SJCRH30 (cell line): ENCODE measurements at regions not wholly inside any gene's neighbourhood (a gene's known extent, or its start where the extent isn't known, plus 50 kb on each side); places are given as distances from the start of the nearest gene placed in this dataset.
"Not testable (repeated sequence)": the region's sequence is repeated elsewhere in the genome, so short reads cannot be mapped to it uniquely, and the experiment has no call there.

Source experiments
- DNase-seq, 2 experiments: peaks; one replicate each; pipeline ENCODE4 v3.0.0-alpha.2; 2015 to 2020
- H3K27ac ChIP-seq: fragments of 250-450 bp; sonication (Bioruptor Pico); 2 replicates; pipeline ENCODE4 v1.5.1; 2020; ENCODE audit warnings: mild to moderate bottlenecking, moderate library complexity
- H3K27me3 ChIP-seq: fragments of 250-450 bp; sonication (Bioruptor Pico); 2 replicates; pipeline ENCODE4 v1.5.1; 2020; ENCODE audit warnings: mild to moderate bottlenecking, moderate library complexity
- H3K36me3 ChIP-seq: fragments of 250-450 bp; sonication (Bioruptor Pico); 2 replicates; pipeline ENCODE4 v1.5.1; 2020; ENCODE audit warnings: mild to moderate bottlenecking, moderate library complexity
- H3K4me1 ChIP-seq: fragments of 250-450 bp; sonication (Bioruptor Pico); 2 replicates; pipeline ENCODE4 v1.5.1; 2020; ENCODE audit warnings: mild to moderate bottlenecking, moderate library complexity
- H3K4me3 ChIP-seq: fragments of 250-450 bp; sonication (Bioruptor Pico); 2 replicates; pipeline ENCODE4 v1.5.1; 2020; ENCODE audit warnings: mild to moderate bottlenecking, moderate library complexity
- H3K9me3 ChIP-seq: fragments of 250-450 bp; sonication (Bioruptor Pico); replicated peaks from 2 replicates; pipeline ENCODE4 v1.5.1; 2020; ENCODE audit warnings: mild to moderate bottlenecking, moderate library complexity

DNA sequence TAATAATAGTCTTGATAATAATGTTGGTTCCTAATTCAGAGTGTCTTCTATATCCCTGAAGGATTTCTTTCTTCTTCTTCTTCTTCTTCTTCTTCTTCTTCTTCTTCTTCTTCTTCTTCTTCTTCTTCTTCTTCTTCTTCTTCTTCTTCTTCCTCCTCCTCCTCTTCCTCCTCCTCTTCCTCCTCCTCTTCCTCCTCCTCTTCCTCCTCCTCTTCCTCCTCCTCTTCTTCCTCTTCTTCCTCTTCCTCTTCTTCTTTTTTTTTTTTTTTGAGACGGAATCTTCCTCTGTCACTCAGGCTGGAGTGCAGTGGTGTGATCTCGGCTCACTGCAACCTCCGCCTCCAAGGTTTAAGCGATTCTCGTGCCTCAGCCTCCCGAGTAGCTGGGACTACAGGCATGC is 242.8 kb upstream of the CPHXL start:
- not testable (repeated sequence) for H3K27me3 ChIP-seq, DNase-seq, H3K9me3 ChIP-seq, H3K4me3 ChIP-seq, H3K27ac ChIP-seq, H3K36me3 ChIP-seq, H3K4me1 ChIP-seq

DNA sequence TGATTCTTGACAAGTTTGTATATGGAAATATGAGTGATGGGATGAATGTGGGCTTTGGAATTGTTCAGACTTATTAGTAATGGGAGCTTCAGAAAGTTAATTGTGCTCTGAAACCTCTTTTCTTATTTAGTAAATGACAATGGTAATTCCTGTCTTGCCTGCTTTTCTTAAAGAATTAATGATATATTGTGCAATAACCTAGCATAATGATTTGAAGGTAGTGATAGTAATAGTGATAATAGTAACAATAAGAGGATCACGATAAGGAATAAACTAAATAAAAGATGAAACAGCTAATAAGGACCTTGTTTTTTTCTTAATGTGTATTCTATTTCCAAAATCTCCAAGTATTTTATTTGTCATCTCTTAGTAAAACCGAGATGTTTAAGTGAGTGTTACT is 245.0 kb upstream of the CPHXL start:
- no peak overlapping the region for H3K4me3 ChIP-seq
- H3K4me1 ChIP-seq: no peaks in the 10 kb centered on the region
- H3K9me3 ChIP-seq: no peaks in the 10 kb centered on the region
- DNase-seq: no peak
- H3K27me3 ChIP-seq: no peaks in the 10 kb centered on the region
- H3K27ac ChIP-seq: no peak overlapping the region
- H3K36me3 ChIP-seq: no peaks in the 10 kb centered on the region

DNA sequence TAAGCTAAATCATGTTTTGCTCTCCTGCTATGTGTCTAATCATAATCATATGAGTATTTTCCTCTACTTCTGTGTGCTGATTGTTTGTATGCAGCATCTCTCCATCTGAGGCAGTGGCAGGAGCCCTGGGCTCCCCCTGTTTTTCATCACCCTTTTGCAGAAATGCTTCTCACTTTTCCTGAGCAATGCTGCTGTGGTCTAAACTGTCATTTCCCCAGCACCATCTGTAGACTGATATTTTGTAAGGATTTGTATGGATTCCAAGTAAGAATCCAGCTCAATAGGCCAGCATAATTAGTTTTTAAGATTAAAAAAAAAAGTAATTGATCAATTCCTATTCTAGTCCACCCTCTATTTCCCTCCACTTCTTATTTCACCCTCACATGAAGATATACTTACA is 257.0 kb upstream of the CPHXL start:
- no peak overlapping the region for H3K27ac ChIP-seq
- H3K4me1 ChIP-seq: no peaks in the 10 kb centered on the region
- no peak for DNase-seq
- H3K27me3 ChIP-seq: no peaks in the 10 kb centered on the region
- no peaks in the 10 kb centered on the region for H3K36me3 ChIP-seq
- H3K4me3 ChIP-seq: no peak overlapping the region
- no peaks in the 10 kb centered on the region for H3K9me3 ChIP-seq

DNA sequence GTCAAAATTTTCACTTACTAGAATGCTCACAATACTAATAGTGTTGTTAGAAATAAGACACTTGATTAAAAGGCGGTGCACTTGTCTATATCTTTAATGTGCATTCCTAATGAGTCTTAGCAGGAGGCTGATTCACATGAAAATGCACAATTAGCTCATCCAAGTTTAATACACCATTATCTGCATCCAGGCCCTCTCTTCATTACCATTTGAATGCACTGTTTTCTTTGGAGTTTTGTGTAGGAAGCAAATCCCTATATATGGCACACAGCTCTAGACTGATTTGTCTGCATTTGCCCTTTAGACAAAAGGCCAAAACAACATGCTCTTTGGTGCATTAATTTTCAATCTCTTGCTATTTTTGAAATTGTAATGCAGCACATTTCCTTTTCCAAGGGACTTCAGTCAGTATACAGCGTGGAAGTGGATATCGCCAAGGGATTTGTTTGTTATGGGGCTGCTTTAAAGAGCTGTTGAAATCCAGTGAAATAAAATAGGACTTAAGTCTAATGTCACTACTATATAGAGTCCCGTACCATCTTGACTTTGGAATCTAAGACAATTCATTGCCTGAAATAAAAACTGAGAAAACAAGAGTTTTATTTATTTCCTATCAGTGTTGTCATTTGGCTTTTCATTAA is 257.6 kb upstream of the CPHXL start:
- H3K36me3 ChIP-seq: no peaks in the 10 kb centered on the region
- DNase-seq: no peak

DNA sequence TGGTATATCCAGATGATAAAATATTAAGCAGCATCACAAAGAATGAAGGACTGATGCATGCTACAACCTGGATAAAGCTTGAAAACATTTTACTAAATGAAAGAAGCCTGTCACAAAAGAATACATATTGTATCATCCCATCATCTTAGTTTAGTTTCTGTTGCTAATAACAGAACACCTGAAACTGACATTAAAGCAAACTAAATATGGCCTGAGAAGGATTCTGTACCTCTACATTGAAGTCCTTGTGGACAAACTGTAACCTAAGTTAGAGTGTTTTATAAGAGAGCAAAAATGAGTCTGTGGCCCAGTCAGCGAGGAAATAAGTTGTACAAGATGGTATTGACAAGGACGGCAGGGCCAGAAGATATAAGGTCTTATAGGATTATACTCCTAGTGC is 261.0 kb upstream of the CPHXL start:
- DNase-seq: no peak
- no peaks in the 10 kb centered on the region for H3K27me3 ChIP-seq

More for the DNA sequence above, 257.6 kb upstream of the CPHXL start:
- no peak overlapping the region for H3K4me3 ChIP-seq
- no peaks in the 10 kb centered on the region for H3K27me3 ChIP-seq
- no peak overlapping the region for H3K27ac ChIP-seq
- H3K9me3 ChIP-seq: no peaks in the 10 kb centered on the region
- no peaks in the 10 kb centered on the region for H3K4me1 ChIP-seq

DNA sequence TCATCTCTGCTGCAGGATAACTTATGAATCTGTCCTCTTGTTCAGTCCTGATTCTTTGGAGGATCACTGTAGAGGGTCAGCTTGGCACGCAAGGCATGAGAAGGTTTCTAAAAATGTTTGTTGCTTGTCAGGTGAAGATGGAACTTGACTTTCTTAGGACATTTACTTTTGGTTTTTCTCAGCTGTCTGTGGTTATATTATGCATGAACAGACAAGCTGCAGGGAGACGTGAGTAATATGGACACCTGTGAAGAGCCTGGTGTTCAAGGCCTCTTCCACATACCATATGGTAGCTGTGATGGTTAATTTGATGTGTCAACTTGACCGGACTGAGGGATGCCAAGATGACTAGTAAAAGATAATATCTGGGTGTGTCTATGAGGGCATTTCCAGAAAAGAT is 270.2 kb upstream of the CPHXL start:
- peak; percentile 2 for DNase-seq
- no peak overlapping the region for H3K27ac ChIP-seq
- H3K27me3 ChIP-seq: no peaks in the 10 kb centered on the region
- H3K36me3 ChIP-seq: no peaks in the 10 kb centered on the region
- no peaks in the 10 kb centered on the region for H3K4me1 ChIP-seq
- no peak overlapping the region for H3K4me3 ChIP-seq
- H3K9me3 ChIP-seq: no peaks in the 10 kb centered on the region

More for the DNA sequence above, 261.0 kb upstream of the CPHXL start:
- Histone ChIP-seq H3K4me1 (no peaks in the 10 kb centered on the region), H3K36me3 (no peaks in the 10 kb centered on the region), H3K4me3 (no peak overlapping the region), H3K9me3 (no peaks in the 10 kb centered on the region), H3K27ac (no peak overlapping the region)

DNA sequence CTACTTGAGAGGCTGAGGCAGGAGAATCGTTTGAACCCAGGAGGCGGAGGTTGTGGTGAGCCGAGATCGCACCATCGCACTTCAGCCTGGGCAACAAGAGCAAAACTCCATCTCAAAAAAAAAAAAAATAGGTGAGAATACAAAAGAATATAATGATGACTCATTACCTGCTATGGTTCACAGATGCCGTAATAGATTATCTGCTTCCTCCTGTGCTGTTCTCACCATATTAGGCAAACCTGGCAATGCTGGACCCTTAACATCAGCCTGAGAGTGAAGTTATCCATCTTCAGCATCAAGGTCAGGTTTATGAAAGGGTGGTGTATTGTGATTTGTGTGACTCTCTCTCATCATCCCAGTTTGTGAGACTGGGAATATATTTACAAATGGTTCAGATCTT is 271.3 kb upstream of the CPHXL start:
- Histone ChIP-seq H3K9me3 (no peaks in the 10 kb centered on the region), H3K4me3 (no peak overlapping the region), H3K27ac (no peak overlapping the region), H3K4me1 (no peaks in the 10 kb centered on the region), H3K27me3 (no peaks in the 10 kb centered on the region), H3K36me3 (no peaks in the 10 kb centered on the region)
- DNase-seq: no peak

DNA sequence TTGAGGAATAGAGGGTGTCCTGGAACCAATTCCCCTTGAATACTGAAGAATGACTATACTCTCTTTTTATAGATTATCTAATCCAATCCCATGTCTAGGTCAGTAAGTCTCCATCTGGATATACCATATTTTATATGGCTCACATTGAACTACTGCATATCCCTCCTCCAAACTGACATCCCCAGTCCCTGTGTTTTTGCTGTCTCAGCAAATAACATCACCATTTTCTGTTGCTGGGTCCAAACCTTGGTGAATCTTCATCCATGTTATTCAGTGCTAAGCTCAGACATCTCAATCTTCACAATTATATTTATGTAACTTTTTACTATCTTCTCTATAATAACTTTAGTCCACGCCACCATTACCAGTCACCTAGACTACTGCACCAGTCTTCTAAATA is 269.6 kb upstream of the CNTNAP4 start:
- Histone ChIP-seq H3K27me3 (no peaks in the 10 kb centered on the region), H3K9me3 (no peaks in the 10 kb centered on the region), H3K36me3 (no peaks in the 10 kb centered on the region), H3K4me3 (no peak overlapping the region), H3K27ac (no peak overlapping the region), H3K4me1 (no peaks in the 10 kb centered on the region)
- DNase-seq: no peak

DNA sequence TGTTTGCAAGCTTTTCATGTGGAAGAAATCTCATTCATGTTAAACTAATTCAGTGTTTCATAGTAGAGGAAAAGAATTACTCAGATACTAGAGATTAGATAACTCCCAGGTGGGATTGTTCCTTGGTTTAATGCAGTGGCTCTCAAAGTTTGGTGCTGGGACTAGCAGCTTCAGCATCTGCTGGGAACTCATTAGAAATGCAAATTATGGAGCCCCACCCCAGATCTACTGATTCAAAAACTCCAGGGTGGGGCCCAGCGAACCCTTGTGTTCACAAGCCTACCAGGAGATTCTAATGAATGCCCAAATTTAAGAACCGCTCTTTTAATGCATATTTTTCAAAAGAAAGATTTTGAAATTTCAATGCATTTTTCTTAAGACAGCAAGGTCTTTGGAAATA is 253.4 kb upstream of the CNTNAP4 start:
- H3K4me1 ChIP-seq: no peaks in the 10 kb centered on the region
- H3K36me3 ChIP-seq: no peaks in the 10 kb centered on the region
- H3K27me3 ChIP-seq: no peaks in the 10 kb centered on the region
- no peak for DNase-seq
- no peak overlapping the region for H3K27ac ChIP-seq
- no peak overlapping the region for H3K4me3 ChIP-seq
- H3K9me3 ChIP-seq: no peaks in the 10 kb centered on the region

DNA sequence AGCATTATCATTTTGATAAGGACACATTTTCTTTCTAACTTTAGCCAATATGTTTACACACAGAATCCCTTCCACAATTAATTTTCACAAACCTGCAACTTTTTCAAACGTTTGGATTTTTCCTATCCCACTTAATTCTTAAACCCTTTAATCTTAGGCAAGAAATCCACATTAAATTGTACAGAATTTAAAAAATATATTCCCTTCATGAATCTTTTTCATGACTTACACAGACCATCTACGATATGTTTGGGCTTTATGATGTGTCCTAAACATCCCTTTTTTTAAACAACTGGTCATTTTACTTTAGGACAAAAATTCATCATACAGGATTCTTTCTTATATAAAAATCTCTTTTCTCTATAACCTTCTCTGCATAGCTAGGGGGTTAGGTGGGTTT is 241.5 kb upstream of the CNTNAP4 start:
- peak in 1 of 2 experiments; percentile 9 for DNase-seq

DNA sequence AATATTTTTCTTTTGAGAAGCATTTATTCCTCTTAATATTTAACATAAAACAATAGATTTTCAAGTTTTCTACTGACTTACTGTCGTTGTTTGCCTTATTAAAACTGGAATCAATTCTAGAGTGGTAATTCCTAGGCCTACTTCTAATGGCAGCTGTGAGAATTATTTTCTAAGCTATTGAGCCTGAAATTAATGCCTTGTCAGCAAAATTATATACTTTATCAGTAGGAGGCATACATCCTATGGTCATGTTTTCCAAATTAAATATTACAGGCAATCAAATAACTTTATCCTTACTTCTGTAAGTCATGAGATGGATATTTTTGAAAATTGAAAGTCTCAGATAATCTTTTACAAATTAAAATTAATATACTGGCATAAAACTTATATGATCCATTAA is 239.1 kb upstream of the CNTNAP4 start:
- no peak overlapping the region for H3K27ac ChIP-seq
- no peak for DNase-seq
- no peak overlapping the region for H3K4me3 ChIP-seq
- no peaks in the 10 kb centered on the region for H3K27me3 ChIP-seq
- no peaks in the 10 kb centered on the region for H3K4me1 ChIP-seq
- H3K9me3 ChIP-seq: no peaks in the 10 kb centered on the region
- H3K36me3 ChIP-seq: no peaks in the 10 kb centered on the region

More for the DNA sequence above, 241.5 kb upstream of the CNTNAP4 start:
- Histone ChIP-seq H3K9me3 (no peaks in the 10 kb centered on the region), H3K27me3 (no peaks in the 10 kb centered on the region), H3K4me1 (no peaks in the 10 kb centered on the region), H3K4me3 (no peak overlapping the region), H3K36me3 (no peaks in the 10 kb centered on the region), H3K27ac (no peak overlapping the region)

DNA sequence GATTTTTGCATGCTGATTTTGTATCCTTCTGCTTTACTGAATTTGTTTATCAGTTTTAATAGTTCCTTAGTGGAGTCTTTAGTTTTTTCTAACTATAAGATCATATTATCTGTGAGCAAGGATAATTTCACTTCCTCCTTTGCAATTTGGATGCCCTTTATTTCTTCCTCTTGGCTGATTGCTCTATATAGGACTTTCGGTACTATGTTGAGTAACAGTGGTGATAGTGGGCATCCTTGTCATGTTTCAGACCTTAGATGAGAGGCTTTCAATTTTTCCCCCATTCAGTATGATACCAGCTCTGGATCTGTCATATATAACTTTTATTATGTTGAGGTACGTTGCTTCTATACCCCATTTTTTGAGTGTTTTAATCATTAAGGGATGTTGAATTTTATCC is 224.5 kb upstream of the CNTNAP4 start:
- no peak for DNase-seq
- no peaks in the 10 kb centered on the region for H3K36me3 ChIP-seq
- no peaks in the 10 kb centered on the region for H3K27me3 ChIP-seq
- no peaks in the 10 kb centered on the region for H3K9me3 ChIP-seq
- no peak overlapping the region for H3K4me3 ChIP-seq
- no peak overlapping the region for H3K27ac ChIP-seq
- H3K4me1 ChIP-seq: no peaks in the 10 kb centered on the region

DNA sequence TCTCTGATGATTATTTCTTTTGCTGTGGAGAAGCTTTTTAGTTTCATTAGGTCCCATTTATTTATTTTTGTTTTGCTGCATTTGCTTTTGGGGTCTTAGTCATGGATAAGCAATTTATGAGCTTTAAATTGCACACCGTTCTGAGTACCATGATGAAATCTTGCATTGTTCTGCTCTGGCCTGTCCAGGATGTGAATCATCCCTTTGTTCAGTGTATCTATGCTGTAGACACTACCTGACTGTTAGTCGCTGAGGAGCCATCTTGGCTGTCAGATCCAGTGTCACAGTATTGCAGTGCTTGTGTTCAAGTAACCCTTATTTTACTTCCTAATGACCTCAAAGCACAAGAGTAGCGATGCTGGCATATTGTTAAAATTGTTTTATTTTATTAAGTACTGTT is 218.0 kb upstream of the CNTNAP4 start:
- H3K27me3 ChIP-seq: no peaks in the 10 kb centered on the region
- no peak overlapping the region for H3K27ac ChIP-seq
- no peak for DNase-seq

DNA sequence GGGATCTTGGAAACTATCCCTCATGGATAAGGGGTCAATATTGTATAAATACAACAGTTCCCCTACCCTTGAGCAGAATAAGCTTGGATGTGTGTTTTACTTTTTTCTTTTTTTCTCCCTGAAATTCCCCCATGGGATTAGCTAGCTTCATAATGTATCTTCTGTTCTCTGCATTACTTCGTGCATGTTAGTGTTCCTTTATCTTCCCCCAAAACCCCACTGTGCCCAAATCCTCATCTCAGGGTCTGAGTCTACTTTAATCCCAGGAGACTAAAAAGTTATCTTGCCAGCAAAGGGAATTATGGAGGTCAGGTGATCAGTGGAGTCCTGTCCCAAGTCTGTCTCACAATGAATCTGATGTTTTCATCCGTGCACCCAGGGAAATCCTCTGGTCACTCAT is 217.5 kb upstream of the CNTNAP4 start:
- no peak for DNase-seq
- H3K4me1 ChIP-seq: no peaks in the 10 kb centered on the region
- no peaks in the 10 kb centered on the region for H3K27me3 ChIP-seq
- no peak overlapping the region for H3K27ac ChIP-seq
- H3K36me3 ChIP-seq: no peaks in the 10 kb centered on the region
- no peak overlapping the region for H3K4me3 ChIP-seq
- H3K9me3 ChIP-seq: no peaks in the 10 kb centered on the region

More for the DNA sequence above, 218.0 kb upstream of the CNTNAP4 start:
- Histone ChIP-seq H3K36me3 (no peaks in the 10 kb centered on the region), H3K4me3 (no peak overlapping the region), H3K4me1 (no peaks in the 10 kb centered on the region), H3K9me3 (no peaks in the 10 kb centered on the region)

DNA sequence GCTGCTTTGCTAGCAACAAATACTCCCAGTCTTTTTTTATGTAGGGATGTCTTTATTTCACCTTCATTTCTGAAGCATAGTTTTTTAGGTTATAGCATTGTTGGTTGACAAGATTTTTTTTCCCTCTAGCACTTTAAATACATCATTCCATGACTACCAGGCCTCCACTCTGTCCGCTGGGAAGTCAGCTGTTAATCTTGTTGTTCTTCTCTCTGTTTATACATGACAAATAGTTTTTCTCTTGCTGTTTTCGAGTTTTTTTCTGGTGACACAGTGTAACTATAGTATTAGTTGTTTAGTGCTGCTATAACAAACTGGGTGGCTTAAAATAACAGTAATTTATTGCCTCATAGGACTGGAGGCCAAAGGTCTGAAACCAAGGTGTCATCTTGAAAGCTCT is 205.5 kb upstream of the CNTNAP4 start:
- H3K27me3 ChIP-seq: no peaks in the 10 kb centered on the region
- DNase-seq: no peak
- no peaks in the 10 kb centered on the region for H3K4me1 ChIP-seq
- no peaks in the 10 kb centered on the region for H3K36me3 ChIP-seq
- no peaks in the 10 kb centered on the region for H3K9me3 ChIP-seq
- H3K27ac ChIP-seq: no peak overlapping the region
- no peak overlapping the region for H3K4me3 ChIP-seq

DNA sequence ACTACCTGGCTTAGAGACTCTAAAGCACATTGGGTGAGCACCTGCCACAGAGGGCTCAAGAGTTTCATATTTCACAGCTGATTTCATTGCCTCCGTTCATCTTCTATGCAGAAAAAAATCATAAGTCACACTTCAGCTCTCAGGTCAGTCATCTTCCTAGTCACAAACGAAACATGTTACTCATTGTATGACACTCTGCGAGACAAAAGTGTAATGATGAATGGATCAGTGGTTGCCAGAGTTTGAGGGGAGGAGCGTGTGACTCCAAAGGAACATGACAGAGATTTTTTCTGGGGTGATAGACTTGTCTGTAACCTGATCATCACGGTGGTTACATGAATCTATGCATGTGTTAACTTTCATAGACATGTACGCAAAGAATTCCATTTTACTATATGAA is 195.2 kb upstream of the CNTNAP4 start:
- no peak for DNase-seq
- H3K27me3 ChIP-seq: no peaks in the 10 kb centered on the region
- H3K27ac ChIP-seq: no peak overlapping the region
- no peaks in the 10 kb centered on the region for H3K4me1 ChIP-seq
- no peak overlapping the region for H3K4me3 ChIP-seq
- H3K36me3 ChIP-seq: no peaks in the 10 kb centered on the region
- no peaks in the 10 kb centered on the region for H3K9me3 ChIP-seq
